Heart right ventricle (tissue), 16 donors: ENCODE measurements at regions not wholly inside any gene's neighbourhood (a gene's known extent, or its start where the extent isn't known, plus 50 kb on each side); places are given as distances from the start of the nearest gene placed in this dataset.

Experiments
- ATAC-seq, 8 donors: fragments of 200-7000 bp; cut with Tn5 transposase; one replicate each; pipeline ENCODE4 v1.9.1; 2020; ENCODE audit warnings: mild to moderate bottlenecking in 8 of 8, moderate library complexity in 8 of 8, moderate number of reproducible peaks in 1 of 8
- DNase-seq, 2 donors: peaks; one replicate each; pipeline ENCODE4 v3.0.0-alpha.2; 2020
- H3K27ac ChIP-seq, 10 donors: fragments of 200-600 bp; sonication (generic) in 2 of 10; one replicate each; pipeline versions ENCODE4 v1.5.0 to v1.8.0; 2020 to 2022; ENCODE audit warnings: mild to moderate bottlenecking in 3 of 10
- H3K27me3 ChIP-seq, 7 donors: fragments of 200-600 bp; one replicate each; pipeline ENCODE4 v1.8.0; 2021 to 2022; ENCODE audit warnings: mild to moderate bottlenecking in 2 of 7
- H3K36me3 ChIP-seq, 9 donors: fragments of 200-600 bp; sonication (generic) in 1 of 9; one replicate each; pipeline versions ENCODE4 v1.5.0 to v1.8.0; 2020 to 2022; ENCODE audit warnings: mild to moderate bottlenecking in 2 of 9
- H3K4me1 ChIP-seq, 9 donors: fragments of 200-600 bp; sonication (generic) in 1 of 9; one replicate each; pipeline versions ENCODE4 v1.5.0 to v1.8.0; 2020 to 2022; ENCODE audit warnings: mild to moderate bottlenecking in 4 of 9
- H3K4me3 ChIP-seq, 10 donors: fragments of 200-600 bp; sonication (generic) in 2 of 10; one replicate each; pipeline versions ENCODE4 v1.5.0 to v1.8.0; 2020 to 2022; ENCODE audit warnings: mild to moderate bottlenecking in 7 of 10, moderate library complexity in 2 of 10
- H3K9me3 ChIP-seq, 11 donors: fragments of 200-600 bp in 10 of 11; sonication (generic) in 2 of 11; one replicate each; pipeline versions ENCODE4 v1.5.0 to v1.8.0; 2013 to 2022; ENCODE audit warnings: mild to moderate bottlenecking in 2 of 11, control low read depth in 1 of 11, moderate library complexity in 1 of 11
- CTCF ChIP-seq, 9 donors: fragments of 200-600 bp; sonication (generic) in 2 of 9; IDR thresholded peaks; one replicate each; pipeline versions ENCODE4 v1.5.0 to v1.8.0; 2021 to 2022; ENCODE audit warnings: antibody characterized with exemption in 9 of 9, mild to moderate bottlenecking in 5 of 9, moderate library complexity in 1 of 9
- WGBS, 2 donors: extraction: QIAGEN DNeasy Blood & Tissue Kit; methylation state at CpG; one replicate each; pipeline ENCODE4 v1.1.7; 2013; ENCODE audit warnings: inconsistent platforms in 1 of 2; 5-methylcytosine and 5-hydroxymethylcytosine counted together
- intact Hi-C, 10 donors: fragments of 100-400 bp; cut with DNase I; formaldehyde crosslinking; loops; one replicate each; pipeline versions ENCODE4 v1.11.1 to v1.14.2; 2022
- donor health status: Arrhythmogenic right ventricular cardiomyopathy.
- donor health status: ischemic (EF 13 %, LVEDD 7.1; RV severe dilation, severe dysfunction).
- donor health status: healthy with polysubstance abuse.
- donor health status: DM: no; HTN: yes; CAD: no.
- donor health status: DM: no; HTN: no; CAD: no.
- donor health status: ischemic (EF 25% LVEDD 6.9; RV normal size, moderate dysfunction).
- donor health status: ischemic (EF 25% LVEDD 5.7; RV mildly dilated, moderate dysfunction).
- donor health status: healthy.
- donor health status: DM: yes; HTN: yes; CAD: no.
- donor health status: Ischemic cardiomyopathy.
- donor health status: ischemic (EF 35%, LVEDD 5.7; RV mildly dilated, moderate dysfunction).
- donor health status: nonischemic (EF 11% LVEDD 7.7; RV severe dilation, severe dysfunction).
- donor health status: DM: yes; HTN: yes; CAD: no.
- donor health status: PGD.
- donor health status: ischemic (EF 29% LVEDD 5.4; RV normal size, mild dysfunction).
- donor health status: nonischemic (EF 23%, LVEDD 6.1; RV moderate dilation, normal function).

- TF ChIP-seq CTCF (IDR thresholded peaks at IDR 0.05) = no peak
- Histone ChIP-seq H3K27ac (no peak overlapping the region), H3K4me1 (peaks cover 0 to 14% (median 0%) of the 10 kb centered on the region in 9 donors), H3K4me3 (no peak overlapping the region), H3K27me3 (no peaks in the 10 kb centered on the region), H3K36me3 (no peaks in the 10 kb centered on the region), H3K9me3 (no peaks in the 10 kb centered on the region)
- DNase-seq = no peak
- no peak for ATAC-seq
- WGBS, 2 donors = 87 to 96% methylated on average over 8 of the region's 8 CpGs
- intact Hi-C loops = loop anchor here in 1 of 10 donors (10.0 kb wide), 1 partner anchor 174 kb away; no protein-coding TSS in a partner anchor
Measured at GRCh38 chr5:135251093-135251492, 147.9 kb downstream of the MACROH2A1 start.

GRCh38 chr5:135250671-135251070 is 148.4 kb downstream of the MACROH2A1 start:
- DNase-seq (no peak), ATAC-seq (no peak)
- WGBS, 2 donors = 89% methylated on average over 4 of the region's 4 CpGs
- H3K27me3 ChIP-seq = no peaks in the 10 kb centered on the region
- H3K27ac ChIP-seq = no peak overlapping the region
- peaks cover 0 to 19% (median 2%) of the 10 kb centered on the region in 9 donors for H3K4me1 ChIP-seq
- no peak overlapping the region for H3K4me3 ChIP-seq
- H3K36me3 ChIP-seq = no peaks in the 10 kb centered on the region
- no peaks in the 10 kb centered on the region for H3K9me3 ChIP-seq
- intact Hi-C loops = loop anchor here in 1 of 10 donors (10.0 kb wide), 1 partner anchor 174 kb away; no protein-coding TSS in a partner anchor
- TF ChIP-seq CTCF (IDR thresholded peaks at IDR 0.05) = no peak

GRCh38 chr5:135249658-135250057 is 149.4 kb downstream of the MACROH2A1 start:
- Histone ChIP-seq H3K9me3 (no peaks in the 10 kb centered on the region), H3K27me3 (no peaks in the 10 kb centered on the region), H3K4me3 (no peak overlapping the region), H3K4me1 (peaks cover 0 to 24% (median 5%) of the 10 kb centered on the region in 9 donors), H3K27ac (no peak overlapping the region), H3K36me3 (no peaks in the 10 kb centered on the region)
- intact Hi-C loops = loop anchor here in 2 of 10 donors (10.0 kb wide), 1 partner anchor 175 kb away; no protein-coding TSS in a partner anchor
- 88 to 92% methylated on average over 5 of the region's 5 CpGs for WGBS, 2 donors
- DNase-seq (no peak), ATAC-seq (no peak)
- no peak for TF ChIP-seq CTCF (IDR thresholded peaks at IDR 0.05)

GRCh38 chr5:135248801-135249231 is 150.2 kb downstream of the MACROH2A1 start:
- H3K27ac ChIP-seq = no peak overlapping the region
- no peak for TF ChIP-seq CTCF (IDR thresholded peaks at IDR 0.05)
- no peaks in the 10 kb centered on the region for H3K9me3 ChIP-seq
- DNase-seq = no peak
- no peak for ATAC-seq
- H3K36me3 ChIP-seq = no peaks in the 10 kb centered on the region
- peaks cover 0 to 27% (median 10%) of the 10 kb centered on the region in 9 donors for H3K4me1 ChIP-seq
- no peaks in the 10 kb centered on the region for H3K27me3 ChIP-seq
- no peak overlapping the region for H3K4me3 ChIP-seq
- intact Hi-C loops = loop anchor here in 1 of 10 donors (10.0 kb wide), 1 partner anchor 176 kb away; no protein-coding TSS in a partner anchor
- 80 to 87% methylated on average over 8 of the region's 8 CpGs for WGBS, 2 donors
